ENCODE measurements at regions not wholly inside any gene's neighbourhood (a gene's known extent, or its start where the extent isn't known, plus 50 kb on each side); places are given as distances from the start of the nearest gene placed in this dataset.

DNA sequence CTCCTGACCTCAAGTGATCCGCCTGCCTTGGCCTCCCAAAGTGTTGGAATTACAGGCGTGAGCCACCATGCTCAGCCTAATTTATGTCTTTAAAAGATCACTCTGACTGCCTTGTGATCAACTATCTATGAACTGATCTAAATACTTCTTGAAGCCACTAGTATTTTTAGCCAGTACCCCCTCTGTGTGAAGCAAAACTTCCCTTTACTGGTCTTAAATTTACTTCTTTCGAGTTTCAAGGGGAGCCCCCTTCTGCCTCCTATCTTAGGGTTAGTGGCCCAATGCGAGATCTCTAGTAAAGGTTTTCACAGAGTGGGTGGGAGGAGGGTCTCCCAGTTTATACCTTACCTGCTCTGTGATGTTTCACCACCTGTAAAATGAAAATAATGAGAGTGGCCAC lies 66.1 kb upstream of the RPL11 start:
- WGBS = 87% methylated on average over 4 of the region's 4 CpGs
- TF ChIP-seq EP300 (IDR thresholded peaks at IDR 0.05) (no peak), POLR2AphosphoS5 (IDR thresholded peaks at IDR 0.05) (no peak), POLR2A (IDR thresholded peaks at IDR 0.05) (no peak)
- TF ChIP-seq, protein P1, sequence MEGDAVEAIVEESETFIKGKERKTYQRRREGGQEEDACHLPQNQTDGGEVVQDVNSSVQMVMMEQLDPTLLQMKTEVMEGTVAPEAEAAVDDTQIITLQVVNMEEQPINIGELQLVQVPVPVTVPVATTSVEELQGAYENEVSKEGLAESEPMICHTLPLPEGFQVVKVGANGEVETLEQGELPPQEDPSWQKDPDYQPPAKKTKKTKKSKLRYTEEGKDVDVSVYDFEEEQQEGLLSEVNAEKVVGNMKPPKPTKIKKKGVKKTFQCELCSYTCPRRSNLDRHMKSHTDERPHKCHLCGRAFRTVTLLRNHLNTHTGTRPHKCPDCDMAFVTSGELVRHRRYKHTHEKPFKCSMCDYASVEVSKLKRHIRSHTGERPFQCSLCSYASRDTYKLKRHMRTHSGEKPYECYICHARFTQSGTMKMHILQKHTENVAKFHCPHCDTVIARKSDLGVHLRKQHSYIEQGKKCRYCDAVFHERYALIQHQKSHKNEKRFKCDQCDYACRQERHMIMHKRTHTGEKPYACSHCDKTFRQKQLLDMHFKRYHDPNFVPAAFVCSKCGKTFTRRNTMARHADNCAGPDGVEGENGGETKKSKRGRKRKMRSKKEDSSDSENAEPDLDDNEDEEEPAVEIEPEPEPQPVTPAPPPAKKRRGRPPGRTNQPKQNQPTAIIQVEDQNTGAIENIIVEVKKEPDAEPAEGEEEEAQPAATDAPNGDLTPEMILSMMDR (IDR thresholded peaks at IDR 0.05) = no peak
- Histone ChIP-seq H3K36me3 (no peaks in the 10 kb centered on the region), H3K4me3 (no peak overlapping the region), H3K9me3 (no peaks in the 10 kb centered on the region), H3K27ac (no peak overlapping the region), H3K27me3 (no peaks in the 10 kb centered on the region), H3K4me1 (no peaks in the 10 kb centered on the region)
- DNase-seq (ENCODE audit: low spot score in 2 of 2) = no peak

DNA sequence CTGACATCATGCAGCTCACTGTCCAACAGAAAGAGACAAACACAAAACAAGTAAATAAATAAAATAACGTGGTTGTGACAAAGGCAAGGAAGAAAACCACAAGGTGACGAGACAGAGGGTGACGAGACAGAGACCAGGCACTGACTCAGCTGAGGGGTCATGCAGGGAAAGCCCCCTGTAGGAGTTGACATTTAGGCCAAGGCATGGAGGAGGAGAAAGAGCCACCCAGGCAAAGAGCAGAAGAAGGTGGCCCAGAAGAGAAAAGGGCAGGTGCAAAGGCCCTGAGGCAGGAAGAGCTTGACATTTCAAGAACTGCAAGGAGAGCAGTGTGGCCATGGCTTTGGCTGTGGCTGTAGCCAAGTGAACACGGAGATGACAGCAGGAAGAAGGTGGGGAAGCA lies 65.1 kb upstream of the ID3 start:
- 71% methylated on average over 4 of the region's 4 CpGs for whole genome bisulfite sequencing
- H3K27me3 ChIP-seq = no peaks in the 10 kb centered on the region
- no peak for TF ChIP-seq POLR2A (IDR thresholded peaks at IDR 0.05)
- TF ChIP-seq POLR2AphosphoS5 (IDR thresholded peaks at IDR 0.05) = no peak
- TF ChIP-seq, protein P1 (IDR thresholded peaks at IDR 0.05) = no peak
- no peak for TF ChIP-seq EP300 (IDR thresholded peaks at IDR 0.05)
- peaks cover 7% of the 10 kb centered on the region for H3K4me1 ChIP-seq
- DNase-seq (ENCODE audit: low spot score in 2 of 2) = no peak
- no peak overlapping the region for H3K27ac ChIP-seq
- H3K9me3 ChIP-seq = no peaks in the 10 kb centered on the region
- no peaks in the 10 kb centered on the region for H3K36me3 ChIP-seq
- no peak overlapping the region for H3K4me3 ChIP-seq

DNA sequence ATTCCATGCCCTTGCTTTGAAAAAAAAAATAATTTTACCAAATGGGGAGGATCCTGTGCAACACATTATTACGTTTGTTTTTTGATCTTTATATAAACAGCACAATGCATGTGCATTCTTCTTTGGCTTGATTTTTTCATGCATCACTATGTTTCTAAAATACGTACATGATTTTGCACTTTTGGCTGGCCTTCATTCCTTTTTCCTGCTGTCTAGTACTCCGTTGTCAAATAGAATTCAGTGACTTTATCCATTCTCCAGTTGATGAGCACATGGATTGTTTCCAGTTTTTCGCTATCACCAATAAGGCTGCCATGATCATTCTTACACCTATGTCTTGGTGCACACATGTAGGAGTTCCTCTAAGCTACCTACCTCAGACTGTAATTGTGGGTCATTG lies 63.0 kb upstream of the ID3 start:
- Histone ChIP-seq H3K27me3 (peaks cover 5% of the 10 kb centered on the region), H3K36me3 (no peaks in the 10 kb centered on the region), H3K27ac (no peak overlapping the region), H3K4me3 (no peak overlapping the region), H3K4me1 (peaks cover 10% of the 10 kb centered on the region), H3K9me3 (no peaks in the 10 kb centered on the region)
- no peak for TF ChIP-seq POLR2AphosphoS5 (IDR thresholded peaks at IDR 0.05)
- TF ChIP-seq POLR2A (IDR thresholded peaks at IDR 0.05) = no peak
- 91% methylated on average over 4 of the region's 4 CpGs for WGBS
- DNase-seq (ENCODE audit: low spot score in 2 of 2) = no peak

DNA sequence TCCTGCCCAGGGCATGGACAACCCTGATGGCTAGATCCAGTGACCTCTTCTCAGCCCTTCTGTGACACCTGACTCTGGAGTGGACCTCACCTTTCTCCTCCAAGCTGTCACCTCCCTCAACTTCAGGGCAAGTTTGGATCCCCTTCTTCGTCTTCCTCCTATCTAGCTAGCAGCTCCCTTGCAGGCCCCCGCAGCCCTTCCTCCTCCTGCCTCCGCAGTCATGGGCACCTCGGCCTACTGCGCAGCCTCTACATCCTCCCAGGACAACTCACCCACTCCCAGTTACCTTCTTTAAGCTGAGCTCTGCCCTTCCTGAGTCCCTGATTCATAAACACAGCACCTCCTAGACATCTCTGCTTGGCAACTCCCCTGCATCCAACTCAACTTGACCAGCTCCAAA lies 61.3 kb upstream of the ID3 start:
- TF ChIP-seq POLR2A (IDR thresholded peaks at IDR 0.05) (no peak), EP300 (IDR thresholded peaks at IDR 0.05) (no peak), POLR2AphosphoS5 (IDR thresholded peaks at IDR 0.05) (no peak)
- TF ChIP-seq, protein P1 (IDR thresholded peaks at IDR 0.05) = no peak
- Histone ChIP-seq H3K9me3 (no peaks in the 10 kb centered on the region), H3K4me3 (no peak overlapping the region), H3K27ac (no peak overlapping the region), H3K36me3 (no peaks in the 10 kb centered on the region), H3K27me3 (peaks cover 5% of the 10 kb centered on the region), H3K4me1 (peaks cover 10% of the 10 kb centered on the region)
- no peak for DNase-seq (ENCODE audit: low spot score in 2 of 2)
- 92% methylated on average over 5 of the region's 5 CpGs for WGBS

DNA sequence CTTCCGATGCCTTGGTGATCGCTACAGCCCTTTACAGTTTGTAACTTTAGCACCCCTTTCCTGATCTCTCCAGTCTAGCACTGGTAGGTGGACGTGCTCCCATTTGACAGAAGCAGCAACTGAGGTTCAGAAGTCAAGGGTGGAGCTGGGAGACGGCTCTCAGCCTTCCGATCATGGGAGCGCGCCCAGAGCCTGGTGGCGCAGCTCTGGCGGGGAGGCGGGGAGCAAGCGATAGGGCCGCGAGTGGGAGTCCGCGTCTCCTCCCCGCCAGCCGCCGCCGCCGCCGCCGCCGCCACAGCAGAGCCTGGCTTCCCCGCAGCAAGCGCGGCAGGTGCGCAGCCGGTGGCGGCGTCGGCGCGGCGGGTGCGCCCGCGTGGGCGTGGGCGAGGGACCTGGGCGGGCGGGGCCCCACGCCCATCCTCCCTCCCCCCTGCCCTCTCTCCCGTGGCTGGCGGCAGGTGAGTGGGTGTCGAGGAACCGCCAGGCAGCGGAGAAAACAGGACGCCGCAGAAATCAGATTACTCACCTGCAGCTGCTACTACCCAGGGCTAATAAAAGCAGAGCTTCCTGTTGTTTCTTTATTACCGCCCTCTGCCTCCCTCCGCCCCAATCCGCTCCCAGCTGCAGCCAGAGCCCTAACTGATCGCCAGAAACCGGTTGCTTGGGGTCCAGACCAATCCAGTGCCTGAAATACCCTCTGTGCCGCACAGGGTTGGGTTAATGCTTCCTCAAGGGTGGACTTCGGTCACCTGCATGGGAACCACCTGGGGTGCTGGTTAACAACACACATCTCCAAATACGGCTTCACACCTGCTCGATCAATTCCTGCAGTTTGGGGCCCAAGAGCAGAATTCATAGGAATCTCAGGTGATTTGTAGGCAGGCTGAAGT lies 60.2 kb upstream of the ID3 start:
- Histone ChIP-seq H3K4me3 (peak overlapping the region; percentile 43), H3K27me3 (peaks cover 5% of the 10 kb centered on the region), H3K36me3 (no peaks in the 10 kb centered on the region), H3K4me1 (peaks cover 10% of the 10 kb centered on the region), H3K27ac (no peak overlapping the region), H3K9me3 (no peaks in the 10 kb centered on the region)
- DNase-seq (ENCODE audit: low spot score in 2 of 2) = no peak
- WGBS = 11% methylated on average over 24 of the region's 58 CpGs
- no peak for TF ChIP-seq EP300 (IDR thresholded peaks at IDR 0.05)
- TF ChIP-seq, protein P1 (IDR thresholded peaks at IDR 0.05) = no peak
- TF ChIP-seq POLR2A (IDR thresholded peaks at IDR 0.05) = no peak
- no peak for TF ChIP-seq POLR2AphosphoS5 (IDR thresholded peaks at IDR 0.05)

Measured in suprapubic skin (tissue), 4 donors.